Amniotic stem cell (primary cell): ENCODE measurements at regions not wholly inside any gene's neighbourhood (a gene's known extent, or its start where the extent isn't known, plus 50 kb on each side); places are given as distances from the start of the nearest gene placed in this dataset.
"Not testable (repeated sequence)": the region's sequence is repeated elsewhere in the genome, so short reads cannot be mapped to it uniquely, and the experiment has no call there.

ENCODE experiments used
- DNase-seq: peaks from one replicate; lab custom pipeline; 2025; lab: John Stamatoyannopoulos, UW

GRCh38 chr13:87981416-87981815 lies 310.2 kb downstream of the SLITRK5 start:
- DNase-seq, result no peak

- DNase-seq, result no peak
Measured at GRCh38 chr13:87982400-87982799, 311.2 kb downstream of the SLITRK5 start.

- DNase-seq, result no peak
Measured at GRCh38 chr13:87986639-87987250, 315.6 kb downstream of the SLITRK5 start.

DNA sequence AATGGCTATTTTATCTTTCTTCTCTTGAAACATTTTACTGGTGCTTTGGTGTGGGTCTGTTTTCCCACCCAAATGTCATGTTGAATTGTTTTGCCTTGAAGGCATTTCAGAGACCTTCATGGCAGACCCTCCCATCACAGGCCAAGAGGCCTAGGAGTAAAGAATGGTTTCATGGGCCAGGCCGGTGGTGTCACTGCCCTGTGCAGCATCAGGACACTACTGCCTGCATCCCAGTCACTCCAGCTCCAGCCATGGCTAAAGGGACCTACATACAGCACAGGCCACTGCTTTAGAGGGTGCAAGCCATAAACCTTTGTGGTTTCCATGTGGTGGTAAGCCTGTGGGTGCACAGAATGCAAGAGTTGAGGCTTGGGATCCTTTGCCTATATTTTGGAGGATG lies 326.9 kb downstream of the SLITRK5 start:
- no peak for DNase-seq

GRCh38 chr13:87999240-87999700 lies 328.1 kb downstream of the SLITRK5 start:
- no peak for DNase-seq

DNA sequence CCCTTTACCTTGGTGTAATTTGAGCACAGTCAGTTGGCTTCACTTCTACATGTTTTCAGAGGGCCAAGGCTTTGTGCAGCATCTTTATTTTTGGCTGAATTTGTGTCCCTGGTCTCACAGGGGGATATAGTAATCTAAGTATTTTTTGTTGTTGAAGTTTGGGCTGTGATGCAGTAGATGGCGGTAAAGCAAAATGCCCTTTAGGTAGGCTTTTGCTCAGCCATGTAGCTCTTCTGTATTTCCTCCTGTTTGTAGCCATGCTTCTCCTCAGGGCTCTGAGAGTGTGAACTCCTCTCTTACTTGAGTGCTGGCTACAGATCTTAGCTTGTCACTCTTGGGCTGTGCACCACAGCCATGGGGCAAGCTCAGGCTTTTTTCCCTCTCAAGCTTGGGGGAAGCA lies 328.6 kb downstream of the SLITRK5 start:
- DNase-seq, result no peak

DNA sequence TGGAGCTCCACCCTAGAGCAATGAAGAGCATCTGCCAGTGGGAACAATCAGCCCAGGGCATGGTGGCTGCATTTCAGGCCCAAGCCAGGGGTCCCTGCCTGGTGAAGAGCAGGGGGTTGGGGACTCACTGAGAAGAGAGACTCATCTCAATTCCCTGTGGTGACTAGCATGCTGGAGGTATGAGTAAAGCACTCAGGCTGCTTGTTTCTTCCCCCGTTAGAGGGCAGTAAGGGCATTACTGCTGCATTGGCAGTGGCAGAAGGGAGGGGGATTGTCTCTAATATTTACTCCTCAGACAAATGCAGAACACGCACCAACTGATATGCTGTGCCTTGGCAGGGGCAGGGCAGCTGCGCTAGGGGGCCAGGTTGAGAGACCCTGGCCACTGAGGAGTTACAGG lies 329.1 kb downstream of the SLITRK5 start:
- DNase-seq, result no peak

DNA sequence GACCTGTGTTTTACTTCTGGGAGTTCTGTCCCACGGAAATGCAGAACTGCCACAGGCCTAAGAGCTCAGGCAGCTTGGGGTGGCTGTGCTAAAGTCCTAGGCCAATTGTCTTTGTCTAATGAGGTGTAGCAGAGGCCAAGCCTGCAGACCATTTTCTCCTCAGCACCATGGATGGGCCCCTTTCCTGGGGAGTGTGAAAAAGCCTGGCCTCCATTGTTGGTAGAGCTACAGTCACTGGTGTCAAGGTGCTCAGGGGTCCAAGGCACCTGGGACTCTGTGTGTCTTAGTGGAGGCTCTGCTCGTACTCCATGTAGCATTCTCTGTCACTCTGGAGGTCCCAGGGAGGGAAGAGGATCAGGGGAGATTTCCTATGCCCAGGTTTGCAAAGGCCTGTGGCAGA lies 329.6 kb downstream of the SLITRK5 start:
- no peak for DNase-seq

DNA sequence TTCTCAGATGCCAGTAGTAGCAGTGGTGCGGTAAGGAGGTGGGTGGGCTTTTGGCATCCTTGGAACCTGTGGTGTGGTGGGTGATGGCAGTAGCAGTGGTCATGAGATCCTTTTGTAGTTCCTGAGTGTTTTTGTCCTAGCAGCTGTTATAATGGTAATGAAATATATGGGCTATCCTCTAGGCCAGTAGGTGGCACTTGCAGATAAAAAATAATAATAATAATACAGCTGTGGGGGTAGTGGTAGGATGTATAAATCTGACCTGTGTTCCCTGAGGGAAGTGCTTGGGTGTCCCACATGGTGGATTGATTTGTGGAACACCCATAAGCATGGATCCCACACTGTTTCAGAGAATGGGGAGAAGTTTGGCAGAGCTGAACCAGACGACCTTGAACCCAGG lies 334.0 kb downstream of the SLITRK5 start:
- DNase-seq, result no peak

DNA sequence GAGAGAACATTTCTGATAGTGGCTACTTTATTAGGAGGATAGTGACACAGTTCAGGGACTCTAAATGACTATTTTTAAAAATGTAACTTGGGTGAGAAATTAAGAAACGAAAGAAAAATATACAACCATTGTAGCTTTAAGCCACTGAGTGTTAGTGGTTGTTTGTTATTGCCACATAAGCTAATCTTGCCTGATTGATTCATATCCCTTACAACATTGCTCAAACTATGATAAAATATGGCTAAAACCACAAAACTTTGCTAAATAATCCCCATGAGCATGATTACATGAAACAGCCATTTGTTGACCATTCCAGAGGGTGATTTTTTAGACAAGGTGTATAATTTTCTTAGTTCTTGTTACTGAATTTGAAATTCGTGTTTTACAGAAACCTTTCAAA lies 343.4 kb downstream of the SLITRK5 start:
- no peak for DNase-seq

DNA sequence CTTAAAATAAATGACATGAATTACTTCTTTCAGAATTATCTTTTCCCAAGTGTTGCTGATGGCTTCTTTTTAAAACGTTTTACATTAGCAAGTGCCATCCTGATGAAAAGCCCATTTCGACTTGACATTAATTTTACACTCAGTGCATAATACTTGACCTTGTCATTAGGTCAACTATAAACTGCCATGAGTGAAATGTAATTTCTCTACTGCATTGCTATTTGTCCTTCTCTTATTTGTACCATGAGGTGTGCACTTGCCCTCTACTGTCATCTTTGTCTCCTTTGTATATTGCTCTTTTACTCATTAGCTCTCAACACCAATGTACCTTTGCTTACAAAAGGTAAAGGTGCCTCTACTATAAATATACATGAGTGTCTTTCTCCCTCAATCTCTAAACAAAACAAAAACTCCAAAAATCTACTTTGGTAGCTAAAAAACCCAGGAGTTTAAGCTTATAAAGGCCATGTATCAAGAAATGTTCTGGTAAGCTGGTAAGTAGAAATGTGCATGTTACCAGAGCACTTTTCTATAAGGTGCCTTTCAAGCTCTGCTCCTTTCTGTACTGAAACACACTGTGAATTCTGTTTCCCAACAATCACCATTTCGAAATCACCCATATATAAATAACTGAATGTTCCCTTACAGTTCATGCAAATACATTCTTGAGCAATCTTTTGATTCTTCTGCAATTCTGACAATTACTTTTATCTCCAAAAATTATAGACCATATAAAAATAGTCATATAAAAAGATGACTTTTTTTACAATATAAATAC lies 351.4 kb downstream of the SLITRK5 start:
- DNase-seq, result no peak

DNA sequence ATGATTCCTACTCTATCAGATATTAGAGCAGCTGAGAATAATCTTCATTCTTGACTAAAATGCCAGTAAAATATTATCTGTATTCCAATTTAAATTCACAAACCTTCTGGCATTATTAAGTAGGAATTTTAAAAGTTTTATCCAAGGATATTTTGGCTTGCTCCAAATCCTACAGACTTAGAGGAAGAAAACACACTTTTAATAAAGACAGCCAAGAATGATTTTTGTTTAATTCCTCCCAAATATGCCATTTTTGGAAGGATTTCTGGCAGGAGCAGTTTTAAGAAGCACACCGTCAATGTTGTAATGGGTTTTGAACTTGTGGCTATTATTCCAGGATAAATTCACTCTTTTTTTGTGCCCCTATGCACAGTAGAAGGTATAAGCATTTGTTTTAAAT lies 355.1 kb downstream of the SLITRK5 start:
- DNase-seq, result no peak

- DNase-seq, result no peak
Measured at GRCh38 chr13:88031980-88032559, 360.9 kb downstream of the SLITRK5 start.

GRCh38 chr13:88036205-88036604 lies 365.0 kb downstream of the SLITRK5 start:
- DNase-seq, result not testable (repeated sequence)

DNA sequence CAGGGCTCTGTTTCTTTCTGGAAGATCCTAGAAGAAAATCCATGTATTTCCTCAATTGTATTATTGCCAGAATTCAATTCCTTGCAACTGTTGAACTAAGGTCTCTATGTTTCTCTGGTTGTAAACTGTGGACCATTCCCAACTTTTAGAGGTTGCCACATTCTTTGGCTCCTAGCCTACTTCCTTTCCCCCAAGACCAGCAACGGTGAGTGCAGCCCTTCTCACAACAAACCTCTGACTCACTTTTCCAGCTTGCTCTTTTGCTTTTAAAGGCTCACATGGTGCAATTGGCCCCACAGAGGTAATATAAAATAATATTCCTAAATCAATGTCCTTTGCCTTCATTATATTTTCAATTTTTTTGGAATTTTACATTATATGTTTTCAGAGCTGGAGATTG lies 371.3 kb downstream of the SLITRK5 start:
- no peak for DNase-seq

- no peak for DNase-seq
Measured at GRCh38 chr13:88051746-88052482, 380.7 kb downstream of the SLITRK5 start.

GRCh38 chr13:88063741-88064140 lies 392.6 kb downstream of the SLITRK5 start:
- DNase-seq, result no peak

DNA sequence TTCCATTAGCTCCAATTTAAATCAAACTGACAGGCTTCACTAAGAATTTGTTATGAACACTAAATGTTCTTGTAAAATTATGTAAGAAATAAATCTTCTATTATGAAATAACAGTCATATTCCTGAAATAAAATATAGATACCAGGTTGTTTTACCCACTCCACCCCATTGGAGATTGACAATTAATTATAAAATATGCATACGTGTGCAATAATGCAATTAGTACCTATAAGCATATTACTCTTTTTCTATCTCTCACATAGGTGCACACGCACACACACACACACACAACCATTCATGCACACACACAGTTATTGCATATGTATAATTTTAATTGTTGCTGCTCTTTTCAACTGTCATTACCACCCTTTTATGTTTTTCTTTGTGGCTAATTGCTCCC lies 395.7 kb downstream of the SLITRK5 start:
- DNase-seq, result no peak

DNA sequence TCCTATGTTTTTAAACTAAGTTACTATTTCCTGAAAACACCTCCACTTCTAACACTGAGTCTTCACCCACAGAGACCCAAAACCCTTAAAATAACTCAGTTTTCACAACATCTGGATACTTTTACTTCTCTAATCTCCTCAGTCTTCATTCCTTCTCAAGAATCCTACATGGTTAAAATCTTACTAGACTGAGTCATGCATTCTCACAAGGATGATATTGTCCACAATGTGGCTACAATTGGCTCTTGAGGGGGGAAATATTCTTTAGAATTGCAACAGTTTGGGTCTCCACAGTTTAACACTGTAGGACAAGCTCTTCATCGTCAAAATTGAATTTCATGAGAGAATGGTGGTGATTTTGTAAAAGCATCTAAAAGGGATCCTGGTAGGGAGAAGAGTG lies 397.1 kb downstream of the SLITRK5 start:
- DNase-seq, result no peak

DNA sequence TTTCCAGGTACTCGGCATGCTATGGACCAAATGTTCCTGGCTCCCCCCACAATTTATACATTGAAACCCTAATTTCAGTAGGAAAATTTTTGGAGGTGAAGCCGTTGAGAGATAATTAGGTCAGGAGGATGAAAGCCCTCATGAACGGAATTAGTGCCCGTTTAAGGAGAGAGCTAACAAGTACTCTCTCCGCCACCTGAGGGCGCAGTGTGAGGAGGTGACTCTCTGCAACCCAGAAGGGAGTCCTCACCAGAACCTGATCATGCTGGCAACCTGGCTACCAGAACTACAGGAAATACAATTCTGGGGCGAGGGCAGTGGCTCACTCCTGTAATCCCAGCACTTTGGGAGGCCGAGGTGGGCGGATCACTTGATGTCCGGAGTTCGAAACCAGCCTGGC lies 397.8 kb downstream of the SLITRK5 start:
- no peak for DNase-seq

DNA sequence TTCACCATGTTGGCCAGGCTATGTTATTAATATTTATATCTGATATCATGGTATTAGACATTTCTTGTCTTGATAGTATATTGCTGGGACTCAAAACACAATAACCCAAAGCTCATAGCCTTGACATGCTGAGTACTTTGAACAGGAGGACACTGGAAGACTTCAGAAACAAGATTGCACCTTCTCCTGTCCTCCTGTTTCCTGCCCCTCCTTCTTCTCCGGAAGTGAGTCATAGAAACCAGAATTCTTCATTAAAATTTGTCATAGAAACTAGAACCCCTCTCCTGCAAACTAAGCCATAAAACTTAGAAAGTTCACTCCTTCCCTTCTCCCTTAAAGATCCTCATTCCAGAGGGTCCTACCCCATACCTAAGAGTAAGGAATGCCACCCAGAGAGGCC lies 400.2 kb downstream of the SLITRK5 start:
- no peak for DNase-seq

DNA sequence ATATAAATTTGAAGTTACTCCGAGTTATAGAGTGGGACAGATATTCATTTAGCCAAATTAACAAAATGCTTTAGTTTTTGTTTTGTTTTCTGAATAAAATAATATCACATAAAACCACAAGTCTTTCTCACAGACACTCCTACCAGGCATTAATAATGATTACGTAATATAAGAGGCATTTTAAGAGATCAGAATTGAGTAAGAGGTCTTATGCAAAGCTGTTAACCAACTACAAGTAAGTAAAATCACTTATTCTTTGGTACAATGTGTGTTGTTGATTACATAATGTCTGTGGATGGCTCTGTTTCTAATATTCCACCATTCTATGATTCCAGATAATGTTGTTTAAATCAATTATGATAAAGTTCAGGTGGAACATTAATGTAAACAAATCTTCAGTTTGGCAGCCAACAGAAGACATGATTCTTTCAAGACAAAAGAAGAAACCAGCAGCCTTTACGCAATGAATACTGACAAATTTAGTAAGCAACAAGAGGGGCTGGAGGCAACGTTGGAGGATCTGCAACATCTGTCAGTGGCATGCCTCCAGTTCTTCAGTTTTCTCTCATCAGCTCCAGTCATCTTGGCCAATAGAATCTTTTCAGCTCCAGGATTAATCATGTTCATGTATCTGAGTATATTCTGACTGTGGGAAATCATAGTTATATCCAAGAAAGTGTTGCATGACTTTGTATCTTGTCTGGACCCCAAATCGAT lies 403.8 kb downstream of the SLITRK5 start:
- no peak for DNase-seq
